Panc1 (cell line): ENCODE measurements at regions not wholly inside any gene's neighbourhood (a gene's known extent, or its start where the extent isn't known, plus 50 kb on each side); places are given as distances from the start of the nearest gene placed in this dataset.

Experiments
- ATAC-seq: fragments of 200-7000 bp; cut with Tn5 transposase; 2 replicates; pipeline ENCODE4 v1.9.1; 2020; ENCODE audit warnings: mild to moderate bottlenecking, moderate library complexity
- BruUV-seq: library from RNA; stranded (reverse); fragments of 400-500 nt; replicated peaks from 2 replicates; lab custom pipeline; 2021; lab: Mats Ljungman, UMichigan
- CTCF ChIA-PET: fragments of 300-600 bp; sonication (Branson Sonifier 250); formaldehyde crosslinking; loops from one replicate; lab custom pipeline; 2022; ENCODE audit warnings: antibody characterized with exemption; lab: Charles Lee
- POLR2A ChIA-PET: fragments of 300-600 bp; sonication (Branson Sonifier 250); formaldehyde crosslinking; loops from one replicate; lab custom pipeline; 2022; ENCODE audit warnings: antibody characterized with exemption; lab: Charles Lee
- DNase-seq: peaks from one replicate; pipeline ENCODE4 v3.0.0-alpha.2; 2010; ENCODE audit warnings: low read depth, low spot score
- H3K27ac ChIP-seq: 2 replicates; pipeline ENCODE4 v1.5.1; 2011; ENCODE audit warnings: mild to moderate bottlenecking, low read length, inconsistent platforms
- H3K27me3 ChIP-seq: fragments of 200-500 bp; sonication (Bioruptor generic); 2 replicates; pipeline ENCODE4 v1.6.0; 2014; ENCODE audit warnings: low read length, inconsistent platforms; ENCODE audit not compliant: control insufficient read depth, insufficient read depth
- H3K36me3 ChIP-seq: fragments of 200-500 bp; sonication (Bioruptor generic); 2 replicates; pipeline ENCODE4 v1.5.1; 2014; ENCODE audit warnings: inconsistent platforms, mild to moderate bottlenecking, low read length, moderate library complexity; ENCODE audit not compliant: control insufficient read depth, insufficient read depth
- H3K4me1 ChIP-seq: 2 replicates; pipeline ENCODE4 v1.5.1; 2011; ENCODE audit warnings: inconsistent platforms, mild to moderate bottlenecking, low read length, moderate library complexity; ENCODE audit not compliant: control insufficient read depth, insufficient read depth
- H3K4me3 ChIP-seq, 2 experiments: 2 replicates each; pipeline ENCODE4 v1.5.1; 2011 to 2012; ENCODE audit warnings: low read depth in 2 of 2, low read length in 2 of 2, mild to moderate bottlenecking in 2 of 2, inconsistent platforms in 1 of 2, moderate library complexity in 1 of 2
- H3K9me3 ChIP-seq: fragments of 200-500 bp; sonication (Bioruptor generic); 2 replicates; pipeline ENCODE4 v1.5.1; 2014; ENCODE audit warnings: low read depth, mild to moderate bottlenecking, inconsistent platforms, low read length, moderate library complexity; ENCODE audit not compliant: control insufficient read depth, insufficient read depth
- POLR2AphosphoS5 ChIP-seq: IDR thresholded peaks from 2 replicates; pipeline ENCODE4 v1.6.1; 2012; ENCODE audit warnings: mild to moderate bottlenecking, low read depth, low read length, moderate library complexity
- SIN3A ChIP-seq: IDR thresholded peaks from 2 replicates; pipeline ENCODE4 v1.6.1; 2012; ENCODE audit warnings: low read depth, mild to moderate bottlenecking, low read length, moderate library complexity, borderline replicate concordance; ENCODE audit not compliant: insufficient read depth
- TCF7L2 ChIP-seq: IDR thresholded peaks from 2 replicates; pipeline ENCODE4 v1.6.1; 2011; ENCODE audit warnings: mild to moderate bottlenecking, low read depth, low read length, inconsistent platforms
- in situ Hi-C: cut with HindIII; loops from 2 replicates; pipeline ENCODE4 v1.10.0; 2016; ENCODE audit warnings: low sequenced_read_pairs, low pct_unique_long_range_greater_than_20kb
- intact Hi-C: fragments of 100-400 bp; cut with micrococcal nuclease; formaldehyde crosslinking; loops from one replicate; pipeline ENCODE4 v1.10.0; 2022; ENCODE audit not compliant: unreplicated experiment
- TF ChIP-seq, protein P1 (sequence below): fragments of 450-650 bp; IDR thresholded peaks from 2 replicates; pipeline ENCODE4 v1.5.1; 2017; ENCODE audit warnings: mild to moderate bottlenecking
- TF ChIP-seq, protein P2 (sequence below), 2 experiments: IDR thresholded peaks; 2 replicates each; pipeline ENCODE4 v1.6.1; 2011 to 2012; ENCODE audit warnings: low read depth in 2 of 2, control low read depth in 1 of 2, low read length in 1 of 2, mild to moderate bottlenecking in 1 of 2, moderate library complexity in 1 of 2; ENCODE audit not compliant: insufficient read depth in 1 of 2

DNA sequence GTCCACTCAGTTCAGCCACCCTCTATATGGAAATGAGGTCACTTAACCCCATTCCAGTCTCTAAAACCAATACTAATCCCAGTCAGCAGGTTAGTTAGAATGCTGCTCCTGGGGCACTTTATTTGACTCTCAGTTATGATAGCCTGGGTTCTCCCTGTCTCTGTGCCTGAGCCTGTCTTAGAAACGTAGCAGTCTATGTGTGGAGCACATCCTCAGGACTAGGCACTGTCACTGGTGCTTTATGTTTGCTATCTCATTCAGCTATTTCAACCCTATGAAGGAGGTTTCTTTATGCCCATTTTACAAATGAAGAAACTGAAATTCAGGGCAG lies 152.5 kb upstream of the PKDCC start:
- intact Hi-C loops: no loop called here
- no peaks in the 10 kb centered on the region for H3K9me3 ChIP-seq
- DNase-seq (no peak), ATAC-seq (no peak)
- no peaks in the 10 kb centered on the region for H3K36me3 ChIP-seq
- no peak overlapping the region for H3K4me3 ChIP-seq
- H3K27me3 ChIP-seq: peaks cover 3% of the 10 kb centered on the region; the same call in 1 of the 2 replicates
- BruUV-seq: no TSS peak
- H3K4me1 ChIP-seq: no peaks in the 10 kb centered on the region
- ChIA-PET CTCF (no interaction called here), POLR2A (no interaction called here)
- TF ChIP-seq POLR2AphosphoS5 (no peak), SIN3A (no peak), TCF7L2 (no peak)
- TF ChIP-seq, protein P1, sequence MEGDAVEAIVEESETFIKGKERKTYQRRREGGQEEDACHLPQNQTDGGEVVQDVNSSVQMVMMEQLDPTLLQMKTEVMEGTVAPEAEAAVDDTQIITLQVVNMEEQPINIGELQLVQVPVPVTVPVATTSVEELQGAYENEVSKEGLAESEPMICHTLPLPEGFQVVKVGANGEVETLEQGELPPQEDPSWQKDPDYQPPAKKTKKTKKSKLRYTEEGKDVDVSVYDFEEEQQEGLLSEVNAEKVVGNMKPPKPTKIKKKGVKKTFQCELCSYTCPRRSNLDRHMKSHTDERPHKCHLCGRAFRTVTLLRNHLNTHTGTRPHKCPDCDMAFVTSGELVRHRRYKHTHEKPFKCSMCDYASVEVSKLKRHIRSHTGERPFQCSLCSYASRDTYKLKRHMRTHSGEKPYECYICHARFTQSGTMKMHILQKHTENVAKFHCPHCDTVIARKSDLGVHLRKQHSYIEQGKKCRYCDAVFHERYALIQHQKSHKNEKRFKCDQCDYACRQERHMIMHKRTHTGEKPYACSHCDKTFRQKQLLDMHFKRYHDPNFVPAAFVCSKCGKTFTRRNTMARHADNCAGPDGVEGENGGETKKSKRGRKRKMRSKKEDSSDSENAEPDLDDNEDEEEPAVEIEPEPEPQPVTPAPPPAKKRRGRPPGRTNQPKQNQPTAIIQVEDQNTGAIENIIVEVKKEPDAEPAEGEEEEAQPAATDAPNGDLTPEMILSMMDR: no peak
- TF ChIP-seq, protein P2, sequence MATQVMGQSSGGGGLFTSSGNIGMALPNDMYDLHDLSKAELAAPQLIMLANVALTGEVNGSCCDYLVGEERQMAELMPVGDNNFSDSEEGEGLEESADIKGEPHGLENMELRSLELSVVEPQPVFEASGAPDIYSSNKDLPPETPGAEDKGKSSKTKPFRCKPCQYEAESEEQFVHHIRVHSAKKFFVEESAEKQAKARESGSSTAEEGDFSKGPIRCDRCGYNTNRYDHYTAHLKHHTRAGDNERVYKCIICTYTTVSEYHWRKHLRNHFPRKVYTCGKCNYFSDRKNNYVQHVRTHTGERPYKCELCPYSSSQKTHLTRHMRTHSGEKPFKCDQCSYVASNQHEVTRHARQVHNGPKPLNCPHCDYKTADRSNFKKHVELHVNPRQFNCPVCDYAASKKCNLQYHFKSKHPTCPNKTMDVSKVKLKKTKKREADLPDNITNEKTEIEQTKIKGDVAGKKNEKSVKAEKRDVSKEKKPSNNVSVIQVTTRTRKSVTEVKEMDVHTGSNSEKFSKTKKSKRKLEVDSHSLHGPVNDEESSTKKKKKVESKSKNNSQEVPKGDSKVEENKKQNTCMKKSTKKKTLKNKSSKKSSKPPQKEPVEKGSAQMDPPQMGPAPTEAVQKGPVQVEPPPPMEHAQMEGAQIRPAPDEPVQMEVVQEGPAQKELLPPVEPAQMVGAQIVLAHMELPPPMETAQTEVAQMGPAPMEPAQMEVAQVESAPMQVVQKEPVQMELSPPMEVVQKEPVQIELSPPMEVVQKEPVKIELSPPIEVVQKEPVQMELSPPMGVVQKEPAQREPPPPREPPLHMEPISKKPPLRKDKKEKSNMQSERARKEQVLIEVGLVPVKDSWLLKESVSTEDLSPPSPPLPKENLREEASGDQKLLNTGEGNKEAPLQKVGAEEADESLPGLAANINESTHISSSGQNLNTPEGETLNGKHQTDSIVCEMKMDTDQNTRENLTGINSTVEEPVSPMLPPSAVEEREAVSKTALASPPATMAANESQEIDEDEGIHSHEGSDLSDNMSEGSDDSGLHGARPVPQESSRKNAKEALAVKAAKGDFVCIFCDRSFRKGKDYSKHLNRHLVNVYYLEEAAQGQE (IDR thresholded peaks at IDR 0.05; ENCODE audit: insufficient read depth in 1 of 2, low read depth in 2 of 2, low read length in 1 of 2): no peak
- no peak overlapping the region for H3K27ac ChIP-seq
- in situ Hi-C loops: no loop called here

DNA sequence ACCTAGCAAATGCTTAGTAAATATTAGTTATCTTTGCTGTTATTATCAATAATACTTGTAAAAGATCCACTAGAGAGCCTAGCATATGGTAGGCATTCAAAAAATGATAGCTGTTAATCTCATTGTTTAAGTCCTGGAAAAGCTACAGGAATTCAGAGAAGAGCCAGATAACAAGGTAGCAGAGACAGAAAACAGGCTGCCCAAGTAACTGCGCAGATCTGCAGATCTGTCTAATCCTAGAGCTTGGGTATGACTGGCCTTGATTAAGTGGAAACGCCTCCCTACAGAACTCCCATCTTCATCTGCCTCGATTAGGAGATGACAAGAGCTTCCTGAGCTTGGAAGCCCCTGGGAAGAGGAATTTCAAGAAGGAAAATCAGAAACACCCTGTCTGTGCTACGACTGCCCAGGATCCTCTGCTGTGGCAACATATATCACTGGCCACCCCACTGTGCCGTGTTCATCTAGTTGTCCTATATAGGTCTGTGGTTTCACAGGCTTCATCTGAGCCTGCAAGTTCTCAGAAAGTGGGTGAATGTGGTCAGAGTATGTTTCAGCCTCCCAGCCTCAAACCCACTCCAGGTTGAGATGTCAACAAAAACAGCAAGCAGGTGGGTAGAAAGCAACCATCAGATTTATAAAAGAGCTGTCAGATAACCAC lies 151.5 kb upstream of the PKDCC start:
- POLR2A ChIA-PET: no interaction called here
- H3K4me1 ChIP-seq: no peaks in the 10 kb centered on the region
- BruUV-seq: no TSS peak
- intact Hi-C loops (no loop called here), in situ Hi-C loops (no loop called here)
- CTCF ChIA-PET: no interaction called here
- H3K27me3 ChIP-seq: peaks cover 3% of the 10 kb centered on the region; the same call in 1 of the 2 replicates
- DNase-seq (no peak), ATAC-seq (no peak)
- H3K27ac ChIP-seq: no peak overlapping the region
- TF ChIP-seq TCF7L2: no peak
- no peak for TF ChIP-seq POLR2AphosphoS5
- TF ChIP-seq, protein P1: no peak
- TF ChIP-seq, protein P2 (IDR thresholded peaks at IDR 0.05; ENCODE audit: insufficient read depth in 1 of 2, low read depth in 2 of 2, low read length in 1 of 2): no peak
- TF ChIP-seq SIN3A: no peak
- no peaks in the 10 kb centered on the region for H3K36me3 ChIP-seq
- no peak overlapping the region for H3K4me3 ChIP-seq
- no peaks in the 10 kb centered on the region for H3K9me3 ChIP-seq
